K562 (cell line): ENCODE measurements at regions not wholly inside any gene's neighbourhood (a gene's known extent, or its start where the extent isn't known, plus 50 kb on each side); places are given as distances from the start of the nearest gene placed in this dataset.

ENCODE experiments used
- ATAC-seq: fragments of 200-7000 bp; cut with Tn5 transposase; 3 replicates; pipeline ENCODE4 v1.9.1; 2020; ENCODE audit warnings: moderate library complexity
- BruUV-seq: library from RNA; stranded (reverse); fragments of 400-500 nt; replicated peaks from 2 replicates; lab custom pipeline; 2021; lab: Mats Ljungman, UMichigan
- CTCF ChIA-PET: fragments of 300-600 bp; formaldehyde crosslinking; extraction: SDS; loops from one replicate; lab custom pipeline; 2021; ENCODE audit warnings: low intra/inter-chr PET ratio; lab: Yijun Ruan, JAX
- POLR2A ChIA-PET: fragments of 300-600, 350-650 bp; sonication (Branson Sonifier 250); formaldehyde crosslinking; extraction: SDS; loops from one replicate; lab custom pipeline; 2021; ENCODE audit warnings: antibody characterized with exemption, inconsistent platforms; lab: Yijun Ruan, JAX
- DNase-seq, 4 experiments: peaks; one replicate each; pipeline versions ENCODE4 v3.0.0 to v3.0.0-alpha.2; 2011 to 2018; ENCODE audit warnings: low spot score in 3 of 4, mixed read lengths in 3 of 4; ENCODE audit errors: extremely low read depth in 1 of 4
- FAIRE-seq: peaks from 2 replicates; lab custom pipeline; 2011; peaks lifted over from hg19 to GRCh38; lab: Jason Lieb, UNC
- H2AFZ ChIP-seq: 2 replicates; pipeline ENCODE4 v1.6.0; 2011; ENCODE audit warnings: low read depth, low read length, control low read depth, inconsistent platforms
- H3K27ac ChIP-seq: fragments of 200-600 bp; 3 replicates; pipeline ENCODE4 v1.8.0; 2011; ENCODE audit warnings: low read depth, mild to moderate bottlenecking, control low read depth, inconsistent platforms, low read length, moderate library complexity, mixed read lengths; ENCODE audit errors: extremely low read depth
- H3K27me3 ChIP-seq, 2 experiments: fragments of 300-600 bp in 1 of 2; 2 replicates in 1 of 2; 3 replicates in 1 of 2; pipeline versions ENCODE4 v1.6.0 to v1.8.0; 2011; ENCODE audit warnings: inconsistent platforms in 2 of 2, low read length in 2 of 2, mild to moderate bottlenecking in 1 of 2, mixed read lengths in 1 of 2, moderate library complexity in 1 of 2; ENCODE audit not compliant: control insufficient read depth in 2 of 2, insufficient read depth in 2 of 2
- H3K36me3 ChIP-seq: fragments of 300-600 bp; 3 replicates; pipeline ENCODE4 v1.8.0; 2011; ENCODE audit warnings: mild to moderate bottlenecking, low read length, inconsistent platforms; ENCODE audit not compliant: control insufficient read depth, insufficient read depth
- H3K4me1 ChIP-seq, 2 experiments: fragments of 200-600 bp in 1 of 2; replicated peaks in 1 of 2; 2 replicates in 1 of 2; 3 replicates in 1 of 2; pipeline versions ENCODE4 v1.5.1 to v1.8.0; 2011; ENCODE audit warnings: inconsistent platforms in 2 of 2, low read length in 2 of 2, mild to moderate bottlenecking in 1 of 2, mixed read lengths in 1 of 2, moderate library complexity in 1 of 2; ENCODE audit not compliant: control insufficient read depth in 2 of 2, insufficient read depth in 2 of 2
- H3K4me2 ChIP-seq: 2 replicates; pipeline ENCODE4 v1.6.1; 2011; ENCODE audit warnings: low read length, control low read depth, inconsistent platforms, mixed read lengths; ENCODE audit not compliant: insufficient read depth
- H3K4me3 ChIP-seq: fragments of 200-600 bp; sonication (generic), shearing (Covaris generic); 2 replicates; pipeline ENCODE4 v1.5.1; 2016; ENCODE audit warnings: control low read depth, inconsistent platforms
- H3K79me2 ChIP-seq: fragments of 200-600 bp; 3 replicates; pipeline ENCODE4 v1.8.0; 2011; ENCODE audit warnings: low read length, inconsistent platforms; ENCODE audit not compliant: control insufficient read depth, insufficient read depth
- H3K9ac ChIP-seq, 2 experiments: 2 replicates each; pipeline versions ENCODE4 v1.6.0 to v1.6.1; 2011; ENCODE audit warnings: low read depth in 2 of 2, low read length in 2 of 2, control low read depth in 1 of 2, inconsistent platforms in 1 of 2, mild to moderate bottlenecking in 1 of 2, mixed read lengths in 1 of 2; ENCODE audit not compliant: insufficient read depth in 1 of 2
- H3K9me1 ChIP-seq: one replicate; pipeline ENCODE4 v1.6.0; 2011; ENCODE audit warnings: inconsistent platforms, mild to moderate bottlenecking, low read length, moderate library complexity; ENCODE audit not compliant: control insufficient read depth, insufficient read depth
- H3K9me3 ChIP-seq: replicated peaks from 2 replicates; pipeline ENCODE4 v1.5.1; 2011; ENCODE audit warnings: low read depth, low read length, inconsistent platforms; ENCODE audit not compliant: control insufficient read depth, insufficient read depth
- H4K20me1 ChIP-seq: replicated peaks from 2 replicates; pipeline ENCODE4 v1.6.1; 2011; ENCODE audit warnings: low read length, inconsistent platforms, mixed read lengths; ENCODE audit not compliant: control insufficient read depth, insufficient read depth
- BHLHE40 ChIP-seq: IDR thresholded peaks from 2 replicates; pipeline ENCODE4 v1.6.1; 2011; ENCODE audit warnings: low read length, improper control_type of control experiment
- KLF13 ChIP-seq: fragments of 450-650 bp; IDR thresholded peaks from 2 replicates; pipeline ENCODE4 v1.6.1; 2016; ENCODE audit warnings: missing genetic modification characterization, low read depth, mild to moderate bottlenecking, missing compliant biosample characterization, moderate library complexity, borderline replicate concordance
- MAFF ChIP-seq: IDR thresholded peaks from 2 replicates; pipeline ENCODE4 v1.6.1; 2012; ENCODE audit warnings: low read length, improper control_type of control experiment
- RAD21 ChIP-seq, 2 experiments: fragments of 250-450 bp in 1 of 2; fragments of 450-650 bp in 1 of 2; sonication (Bioruptor Pico) in 1 of 2; formaldehyde crosslinking in 1 of 2; IDR thresholded peaks in 1 of 2; conservative IDR thresholded peaks in 1 of 2; 2 replicates each; pipeline versions ENCODE4 v1.4.0 to v1.8.0; 2020 to 2022; ENCODE audit warnings: mild to moderate bottlenecking in 2 of 2, moderate library complexity in 1 of 2
- RUNX1 ChIP-seq: sonication (generic); IDR thresholded peaks from 2 replicates; pipeline ENCODE4 v1.6.1; 2016; ENCODE audit warnings: antibody characterized with exemption, low read depth
- ZNF232 ChIP-seq: sonication (generic); formaldehyde crosslinking; IDR thresholded peaks from 2 replicates; pipeline ENCODE4 v1.8.0; 2022; ENCODE audit warnings: mild to moderate bottlenecking, missing genetic modification reagents
- WGBS: fragments of 100-300 bp; shearing (Covaris generic); methylation state at CpG from one replicate; pipeline ENCODE4 v1.1.6; 2016; ENCODE audit warnings: low coverage, mixed read lengths; ENCODE audit not compliant: insufficient coverage; ENCODE audit errors: missing lambda C conversion rate; 5-methylcytosine and 5-hydroxymethylcytosine counted together
- in situ Hi-C: fragments of 300-500 bp; cut with MboI; formaldehyde crosslinking; loops from 4 replicates; pipeline ENCODE4 v1.15.0; 2018; ENCODE audit warnings: inconsistent platforms, mixed read lengths
- intact Hi-C: fragments of 100-400 bp; cut with micrococcal nuclease; formaldehyde crosslinking; loops from 2 replicates; pipeline ENCODE4 v1.14.2; 2022
- TF ChIP-seq, protein P1 (sequence below), 3 experiments: IDR thresholded peaks in 2 of 3; conservative IDR thresholded peaks in 1 of 3; 2 replicates each; pipeline ENCODE4 v1.5.1; 2011 to 2012; ENCODE audit warnings: low read length in 3 of 3, mild to moderate bottlenecking in 3 of 3, control low read depth in 2 of 3, improper control_type of control experiment in 1 of 3, inconsistent platforms in 1 of 3, low read depth in 1 of 3, mixed read lengths in 1 of 3, moderate library complexity in 1 of 3; ENCODE audit not compliant: insufficient read depth in 2 of 3
- TF ChIP-seq, protein P2 (sequence below): fragments of 450-650 bp; formaldehyde crosslinking; IDR thresholded peaks from 2 replicates; pipeline ENCODE4 v1.4.0; 2020; ENCODE audit warnings: mild to moderate bottlenecking, moderate library complexity

DNA sequence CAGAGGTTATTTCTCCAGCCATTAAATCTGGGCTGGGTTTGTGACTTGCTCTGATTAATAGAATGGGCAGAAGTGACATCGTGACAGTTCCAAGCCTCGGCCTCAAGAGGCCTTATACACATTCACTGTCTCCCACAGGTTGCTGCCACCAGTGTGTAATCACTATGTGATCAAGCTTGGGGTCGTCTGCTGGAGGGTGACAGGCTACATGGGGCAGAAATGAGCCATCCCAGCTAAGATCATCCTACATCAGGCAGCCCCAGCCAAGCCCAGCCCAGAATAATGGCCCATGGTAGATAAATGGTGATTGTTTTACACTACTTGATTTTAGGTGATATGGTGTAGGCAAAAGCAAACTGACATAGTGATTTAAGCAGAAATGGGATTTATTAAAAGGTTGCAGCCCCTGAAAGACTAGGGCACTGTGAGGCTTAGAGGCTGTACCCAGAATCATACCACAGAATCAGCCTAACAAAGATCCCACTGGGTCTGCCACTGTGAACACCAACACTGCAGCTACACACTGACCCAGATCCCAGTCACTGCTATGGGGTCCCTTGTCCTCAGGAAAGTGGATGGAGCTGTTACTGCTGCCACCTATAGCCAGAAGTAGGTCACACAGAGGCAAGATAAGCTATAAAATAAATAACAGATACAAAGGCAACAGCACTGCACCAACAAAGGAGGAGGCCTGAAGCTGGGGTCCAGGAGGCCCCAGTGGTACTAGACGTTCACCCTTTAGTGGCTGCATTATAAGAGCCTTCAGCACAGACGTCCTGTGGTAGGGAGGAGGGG, 159.6 kb upstream of the RBPJ start:
- no peaks in the 10 kb centered on the region for H3K79me2 ChIP-seq
- ATAC-seq (peak; percentile 71), DNase-seq (peak in 1 of 4 experiments; percentile 4), FAIRE-seq (no peak)
- in situ Hi-C loops (no loop called here), intact Hi-C loops (no loop called here)
- no TSS peak for BruUV-seq
- no peaks in the 10 kb centered on the region for H3K9me1 ChIP-seq
- POLR2A ChIA-PET: no interaction called here
- no peaks in the 10 kb centered on the region for H3K27me3 ChIP-seq
- WGBS: 0% methylated on average over 5 of the region's 5 CpGs
- no peaks in the 10 kb centered on the region for H3K4me1 ChIP-seq
- H3K36me3 ChIP-seq: no peaks in the 10 kb centered on the region
- no peak overlapping the region for H3K4me3 ChIP-seq
- H3K27ac ChIP-seq: no peak overlapping the region
- no peak overlapping the region for H3K4me2 ChIP-seq
- H4K20me1 ChIP-seq: no peaks in the 10 kb centered on the region
- CTCF ChIA-PET: no interaction called here
- H3K9me3 ChIP-seq: no peaks in the 10 kb centered on the region
- H2AFZ ChIP-seq: no peak overlapping the region
- TF ChIP-seq MAFF (no peak), KLF13 (tag) (no peak), RUNX1 (no peak), ZNF232 (CRISPR knock-in tag) (no peak), RAD21 (CRISPR knock-in tag; conservative IDR thresholded peaks at IDR 0.05 in 1 of 2, IDR thresholded peaks at IDR 0.05 in 1 of 2) (0 out of 4 replicates have a peak, but pooled peaks of 1 of the 2 experiments have one; percentile 9), BHLHE40 (no peak)
- TF ChIP-seq, protein P1, sequence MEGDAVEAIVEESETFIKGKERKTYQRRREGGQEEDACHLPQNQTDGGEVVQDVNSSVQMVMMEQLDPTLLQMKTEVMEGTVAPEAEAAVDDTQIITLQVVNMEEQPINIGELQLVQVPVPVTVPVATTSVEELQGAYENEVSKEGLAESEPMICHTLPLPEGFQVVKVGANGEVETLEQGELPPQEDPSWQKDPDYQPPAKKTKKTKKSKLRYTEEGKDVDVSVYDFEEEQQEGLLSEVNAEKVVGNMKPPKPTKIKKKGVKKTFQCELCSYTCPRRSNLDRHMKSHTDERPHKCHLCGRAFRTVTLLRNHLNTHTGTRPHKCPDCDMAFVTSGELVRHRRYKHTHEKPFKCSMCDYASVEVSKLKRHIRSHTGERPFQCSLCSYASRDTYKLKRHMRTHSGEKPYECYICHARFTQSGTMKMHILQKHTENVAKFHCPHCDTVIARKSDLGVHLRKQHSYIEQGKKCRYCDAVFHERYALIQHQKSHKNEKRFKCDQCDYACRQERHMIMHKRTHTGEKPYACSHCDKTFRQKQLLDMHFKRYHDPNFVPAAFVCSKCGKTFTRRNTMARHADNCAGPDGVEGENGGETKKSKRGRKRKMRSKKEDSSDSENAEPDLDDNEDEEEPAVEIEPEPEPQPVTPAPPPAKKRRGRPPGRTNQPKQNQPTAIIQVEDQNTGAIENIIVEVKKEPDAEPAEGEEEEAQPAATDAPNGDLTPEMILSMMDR (IDR thresholded peaks at IDR 0.05 in 2 of 3, conservative IDR thresholded peaks at IDR 0.05 in 1 of 3; ENCODE audit: insufficient read depth in 2 of 3, low read depth in 1 of 3, low read length in 3 of 3): peak in 2 of 3 experiments; percentile 15 to 32; a peak in 2 of 6 replicates
- TF ChIP-seq, protein P2, sequence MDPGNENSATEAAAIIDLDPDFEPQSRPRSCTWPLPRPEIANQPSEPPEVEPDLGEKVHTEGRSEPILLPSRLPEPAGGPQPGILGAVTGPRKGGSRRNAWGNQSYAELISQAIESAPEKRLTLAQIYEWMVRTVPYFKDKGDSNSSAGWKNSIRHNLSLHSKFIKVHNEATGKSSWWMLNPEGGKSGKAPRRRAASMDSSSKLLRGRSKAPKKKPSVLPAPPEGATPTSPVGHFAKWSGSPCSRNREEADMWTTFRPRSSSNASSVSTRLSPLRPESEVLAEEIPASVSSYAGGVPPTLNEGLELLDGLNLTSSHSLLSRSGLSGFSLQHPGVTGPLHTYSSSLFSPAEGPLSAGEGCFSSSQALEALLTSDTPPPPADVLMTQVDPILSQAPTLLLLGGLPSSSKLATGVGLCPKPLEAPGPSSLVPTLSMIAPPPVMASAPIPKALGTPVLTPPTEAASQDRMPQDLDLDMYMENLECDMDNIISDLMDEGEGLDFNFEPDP (CRISPR knock-in tag): no peak
- H3K9ac ChIP-seq: no peak overlapping the region
